ENCODE measurements at regions not wholly inside any gene's neighbourhood (a gene's known extent, or its start where the extent isn't known, plus 50 kb on each side); places are given as distances from the start of the nearest gene placed in this dataset.

- TF ChIP-seq POLR2A (IDR thresholded peaks at IDR 0.05; ENCODE audit: low read depth, low read length) (no peak), POLR2AphosphoS5 (IDR thresholded peaks at IDR 0.05; ENCODE audit: low read depth, low read length) (no peak), TAF1 (IDR thresholded peaks at IDR 0.05; ENCODE audit: borderline replicate concordance, low read depth, low read length) (no peak)
Measured at GRCh38 chr21:16421007-16421406, 691.2 kb downstream of the USP25 start.

Measured in GM12892 (cell line).